Neutrophil (primary cell): ENCODE measurements at regions not wholly inside any gene's neighbourhood (a gene's known extent, or its start where the extent isn't known, plus 50 kb on each side); places are given as distances from the start of the nearest gene placed in this dataset.

Experiments
- H3K27ac ChIP-seq: fragments of 200-600 bp; sonication (generic); 2 replicates; pipeline ENCODE4 v1.5.1; 2016; ENCODE audit warnings: mild to moderate bottlenecking, moderate library complexity
- H3K27me3 ChIP-seq: fragments of 200-600 bp; sonication (generic); 2 replicates; pipeline ENCODE4 v1.6.0; 2016; ENCODE audit warnings: mild to moderate bottlenecking
- H3K36me3 ChIP-seq: fragments of 200-600 bp; sonication (generic); 2 replicates; pipeline ENCODE4 v1.5.1; 2017
- H3K4me1 ChIP-seq, 2 experiments: fragments of 200-600 bp in 1 of 2; sonication (generic) in 1 of 2; 1 replicate in 1 of 2; 2 replicates in 1 of 2; pipeline versions ENCODE4 v1.5.1 to v1.6.1; 2013 to 2016; ENCODE audit warnings: low read depth in 1 of 2, low read length in 1 of 2, mild to moderate bottlenecking in 1 of 2, moderate library complexity in 1 of 2; ENCODE audit not compliant: control insufficient read depth in 1 of 2, insufficient read depth in 1 of 2
- H3K4me3 ChIP-seq, 2 experiments: fragments of 200-600 bp in 1 of 2; sonication (generic) in 1 of 2; 1 replicate in 1 of 2; 2 replicates in 1 of 2; pipeline ENCODE4 v1.5.1; 2013 to 2016; ENCODE audit warnings: low read depth in 1 of 2, low read length in 1 of 2, mild to moderate bottlenecking in 1 of 2, moderate library complexity in 1 of 2
- H3K9me3 ChIP-seq: fragments of 200-600 bp; sonication (generic); 2 replicates; pipeline ENCODE4 v1.5.1; 2016
- CTCF ChIP-seq: fragments of 200-600 bp; sonication (generic); IDR thresholded peaks from 2 replicates; pipeline ENCODE4 v1.5.1; 2016; ENCODE audit warnings: antibody characterized with exemption

- no peaks in the 10 kb centered on the region for H3K36me3 ChIP-seq
- no peaks in the 10 kb centered on the region for H3K9me3 ChIP-seq
- H3K27me3 ChIP-seq: no peaks in the 10 kb centered on the region
- TF ChIP-seq CTCF: no peak
- no peak overlapping the region for H3K27ac ChIP-seq
- H3K4me3 ChIP-seq: no peak overlapping the region
- H3K4me1 ChIP-seq: no peaks in the 10 kb centered on the region
These were observed 332.6 kb upstream of the DACH1 start for GRCh38 chr13:72199640-72200039.

DNA sequence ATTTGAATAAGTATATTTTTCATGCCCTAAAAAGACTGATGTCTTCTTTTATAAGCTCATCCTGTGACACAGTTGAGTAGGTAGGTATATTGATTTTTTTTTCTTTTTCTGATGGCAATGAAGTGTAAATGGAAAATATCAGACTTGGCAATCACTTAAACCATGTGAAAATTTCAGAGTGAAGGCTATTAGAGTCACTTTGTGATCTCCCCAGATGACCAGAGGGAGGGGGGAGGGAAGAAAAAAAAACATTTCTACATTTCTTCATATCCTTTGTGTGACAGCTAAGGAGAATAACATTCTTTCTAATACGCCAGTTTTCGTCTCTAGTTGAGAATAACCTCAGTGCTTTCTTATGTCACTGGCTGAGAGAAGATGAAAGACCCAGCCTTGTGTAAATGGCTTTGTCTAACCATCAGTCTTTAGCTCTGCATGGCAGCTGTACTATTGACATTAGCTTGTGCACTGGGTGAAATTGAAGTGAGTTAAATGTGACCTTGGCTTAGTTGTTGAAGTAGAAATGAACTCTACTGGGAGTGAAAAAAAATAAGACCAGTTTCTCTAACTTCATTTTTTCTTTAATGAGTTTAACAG lies 332.1 kb upstream of the DACH1 start:
- no peak overlapping the region for H3K27ac ChIP-seq
- no peaks in the 10 kb centered on the region for H3K27me3 ChIP-seq
- no peaks in the 10 kb centered on the region for H3K9me3 ChIP-seq
- no peak overlapping the region for H3K4me3 ChIP-seq
- H3K4me1 ChIP-seq: no peaks in the 10 kb centered on the region
- no peaks in the 10 kb centered on the region for H3K36me3 ChIP-seq
- TF ChIP-seq CTCF: no peak

- Histone ChIP-seq H3K4me1 (no peaks in the 10 kb centered on the region), H3K9me3 (no peaks in the 10 kb centered on the region), H3K27me3 (no peaks in the 10 kb centered on the region), H3K4me3 (no peak overlapping the region), H3K36me3 (no peaks in the 10 kb centered on the region), H3K27ac (no peak overlapping the region)
- TF ChIP-seq CTCF: no peak
These were observed 331.0 kb upstream of the DACH1 start for GRCh38 chr13:72198042-72198441.

DNA sequence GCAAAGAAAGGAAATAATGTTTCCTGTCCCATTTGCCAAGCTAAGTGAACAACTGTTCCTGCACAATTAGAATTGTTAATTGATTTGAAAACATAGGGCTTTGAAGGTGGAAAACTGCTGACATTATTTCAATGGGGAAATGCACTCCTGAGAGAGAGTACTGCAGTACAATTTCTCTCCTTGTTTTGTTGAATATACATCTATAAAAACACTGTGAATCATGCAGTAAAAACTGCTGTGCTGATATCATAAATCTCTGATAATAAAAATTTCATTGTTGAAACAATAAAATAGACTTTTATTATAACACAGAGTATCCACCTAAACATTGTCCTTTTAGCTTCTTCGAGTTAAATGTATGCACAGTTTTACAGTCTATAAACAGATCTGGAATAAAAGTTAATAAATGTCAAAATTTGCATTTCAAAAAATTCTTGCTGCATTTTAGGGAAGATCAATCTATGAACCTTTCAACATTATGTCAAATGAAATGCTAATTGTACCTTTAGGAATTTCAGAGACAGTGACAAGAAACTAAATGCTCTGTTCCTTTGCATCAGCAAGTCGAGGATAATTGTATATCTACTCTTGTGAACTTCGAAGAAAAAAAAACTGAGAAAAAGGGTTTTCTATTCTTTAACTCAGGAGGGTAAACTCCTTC lies 328.2 kb upstream of the DACH1 start:
- H3K27ac ChIP-seq: no peak overlapping the region
- H3K36me3 ChIP-seq: no peaks in the 10 kb centered on the region
- no peaks in the 10 kb centered on the region for H3K9me3 ChIP-seq
- no peaks in the 10 kb centered on the region for H3K4me1 ChIP-seq
- no peak overlapping the region for H3K4me3 ChIP-seq
- no peak for TF ChIP-seq CTCF
- H3K27me3 ChIP-seq: no peaks in the 10 kb centered on the region

GRCh38 chr13:72194523-72194922 lies 327.5 kb upstream of the DACH1 start:
- TF ChIP-seq CTCF: no peak
- Histone ChIP-seq H3K27me3 (no peaks in the 10 kb centered on the region), H3K27ac (no peak overlapping the region), H3K4me3 (no peak overlapping the region), H3K4me1 (no peaks in the 10 kb centered on the region), H3K9me3 (no peaks in the 10 kb centered on the region), H3K36me3 (no peaks in the 10 kb centered on the region)
